Activated CD4-positive, alpha-beta memory T cell treated with anti-CD3 and anti-CD28 coated beads for 36 hours (primary cell): ENCODE measurements at regions not wholly inside any gene's neighbourhood (a gene's known extent, or its start where the extent isn't known, plus 50 kb on each side); places are given as distances from the start of the nearest gene placed in this dataset.
A peak's percentile ranks its signal among the peaks of the same experiment; 100 is the strongest.

Experiments
- CTCF ChIA-PET: fragments of 350-600 bp; sonication (Branson Sonifier 250); formaldehyde crosslinking; loops from one replicate; lab custom pipeline; 2021; ENCODE audit warnings: antibody characterized with exemption, inconsistent platforms; lab: Charles Lee
- POLR2A ChIA-PET: fragments of 350-600 bp; sonication (Branson Sonifier 250); formaldehyde crosslinking; loops from one replicate; lab custom pipeline; 2021; ENCODE audit warnings: antibody characterized with exemption; lab: Charles Lee
- DNase-seq: peaks from one replicate; pipeline ENCODE4 v3.0.0-alpha.2; 2020
- H3K27ac Mint-ChIP-seq: one replicate; pipeline ENCODE4 v1.8.0; 2021; ENCODE audit warnings: mixed read lengths
- H3K27me3 Mint-ChIP-seq: one replicate; pipeline ENCODE4 v1.8.0; 2021; ENCODE audit warnings: mixed read lengths
- H3K36me3 Mint-ChIP-seq: one replicate; pipeline ENCODE4 v1.8.0; 2021; ENCODE audit warnings: mixed read lengths
- H3K4me1 Mint-ChIP-seq: one replicate; pipeline ENCODE4 v1.8.0; 2021; ENCODE audit warnings: low read depth, mixed read lengths
- H3K4me3 Mint-ChIP-seq: one replicate; pipeline ENCODE4 v1.8.0; 2021; ENCODE audit warnings: mild to moderate bottlenecking, mixed read lengths
- H3K9me3 Mint-ChIP-seq: one replicate; pipeline ENCODE4 v1.8.0; 2021; ENCODE audit warnings: mixed read lengths
- intact Hi-C: fragments of 100-400 bp; cut with micrococcal nuclease; formaldehyde crosslinking; loops from one replicate; pipeline ENCODE4 v1.15.1; 2023

DNA sequence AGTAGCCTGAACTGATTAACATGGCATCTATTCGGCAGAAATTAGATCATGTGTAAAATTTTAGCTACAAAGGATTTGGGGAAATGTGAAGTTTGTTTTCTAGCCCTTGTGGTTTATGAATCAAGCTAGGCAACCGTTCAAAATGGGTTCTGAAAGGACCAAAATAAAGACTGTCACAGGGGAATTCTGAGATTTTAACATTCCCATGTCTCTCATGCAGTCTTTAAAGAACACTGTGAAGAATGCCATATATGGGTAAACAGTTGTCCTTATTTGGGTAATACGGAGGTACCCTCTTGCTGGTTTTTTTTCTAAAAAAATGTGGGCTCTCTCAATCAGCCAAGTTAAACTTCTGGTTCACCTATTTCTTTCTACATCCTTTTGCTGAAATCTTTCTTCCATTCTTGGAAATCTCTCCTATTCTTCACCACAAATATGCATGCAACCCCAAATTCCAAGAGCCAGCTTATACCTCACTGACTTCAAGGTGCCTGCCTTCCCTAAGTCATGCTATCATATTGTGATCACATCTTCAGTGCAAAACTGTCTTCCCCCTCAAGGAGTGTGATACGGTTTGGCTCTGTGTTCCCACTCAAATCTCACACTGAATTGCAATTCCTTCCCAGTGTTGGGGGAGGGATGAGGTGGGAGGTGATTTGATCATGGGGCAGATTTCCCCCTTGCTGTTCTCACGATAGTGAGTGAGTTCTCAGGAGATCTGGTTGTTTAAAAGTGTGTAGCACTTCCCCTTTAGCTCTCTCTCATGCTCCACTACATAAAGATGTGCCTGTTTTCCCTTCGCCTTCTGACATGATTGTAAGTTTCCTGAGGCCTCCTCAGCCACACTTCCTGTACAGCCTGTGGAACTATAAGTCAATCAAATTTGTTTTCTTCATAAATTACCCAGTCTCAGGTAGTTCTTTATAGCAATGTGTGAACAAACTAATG, 308.7 kb downstream of the TTLL7 start:
- CTCF ChIA-PET = no interaction called here
- DNase-seq = no peak
- POLR2A ChIA-PET = no interaction called here
- Mint-ChIP-seq H3K4me3 (no peak overlapping the region), H3K27me3 (no peaks in the 10 kb centered on the region), H3K27ac (no peak overlapping the region), H3K4me1 (peaks cover 10% of the 10 kb centered on the region), H3K9me3 (peaks cover 17% of the 10 kb centered on the region), H3K36me3 (no peaks in the 10 kb centered on the region)
- intact Hi-C loops = no loop called here

DNA sequence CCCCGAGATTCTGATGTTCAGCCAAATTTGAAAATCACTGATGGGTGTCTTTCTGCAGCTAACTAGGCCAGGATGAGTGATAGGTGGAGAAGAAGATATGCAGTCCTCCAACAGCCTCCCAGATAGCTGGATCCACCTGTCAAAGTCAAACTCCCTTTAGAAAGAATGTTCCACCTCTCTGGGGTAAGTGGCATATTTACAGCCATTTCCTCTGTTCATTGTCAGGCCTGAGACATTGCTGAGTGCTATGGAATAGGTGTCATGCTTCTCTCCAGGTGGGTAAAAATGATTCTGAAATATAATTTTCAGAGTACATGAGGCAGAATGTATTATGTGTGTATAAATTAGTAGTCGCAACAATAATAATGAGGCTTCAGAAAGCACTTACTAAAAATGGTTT, 316.8 kb downstream of the TTLL7 start:
- H3K27me3 Mint-ChIP-seq = no peaks in the 10 kb centered on the region
- POLR2A ChIA-PET = no interaction called here
- no peaks in the 10 kb centered on the region for H3K9me3 Mint-ChIP-seq
- no peak overlapping the region for H3K4me3 Mint-ChIP-seq
- H3K36me3 Mint-ChIP-seq = no peaks in the 10 kb centered on the region
- CTCF ChIA-PET = no interaction called here
- intact Hi-C loops = no loop called here
- DNase-seq = no peak
- H3K27ac Mint-ChIP-seq = no peak overlapping the region
- H3K4me1 Mint-ChIP-seq = no peaks in the 10 kb centered on the region

DNA sequence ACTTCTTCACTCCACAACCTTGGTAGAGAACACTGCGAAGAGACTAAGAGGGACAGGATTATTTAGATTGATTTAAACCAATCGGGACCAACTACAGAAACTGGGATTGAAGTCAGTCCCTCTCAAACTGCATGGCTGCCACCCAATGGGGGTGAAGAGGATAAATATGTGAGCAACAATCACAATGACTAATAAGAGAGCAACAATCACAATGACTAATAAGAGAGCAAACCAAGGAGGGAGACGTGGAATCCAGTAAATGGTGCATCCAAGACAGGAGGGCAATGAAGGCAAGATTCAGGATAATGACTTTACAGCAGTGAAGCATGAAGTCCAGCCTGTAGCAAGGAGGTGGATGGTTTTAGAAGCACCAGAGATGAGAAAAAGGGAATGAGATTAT, 322.8 kb downstream of the TTLL7 start:
- Mint-ChIP-seq H3K36me3 (no peaks in the 10 kb centered on the region), H3K9me3 (no peaks in the 10 kb centered on the region), H3K27me3 (no peaks in the 10 kb centered on the region), H3K4me3 (no peak overlapping the region), H3K4me1 (no peaks in the 10 kb centered on the region), H3K27ac (no peak overlapping the region)
- CTCF ChIA-PET = no interaction called here
- POLR2A ChIA-PET = no interaction called here
- DNase-seq = no peak
- intact Hi-C loops = no loop called here

DNA sequence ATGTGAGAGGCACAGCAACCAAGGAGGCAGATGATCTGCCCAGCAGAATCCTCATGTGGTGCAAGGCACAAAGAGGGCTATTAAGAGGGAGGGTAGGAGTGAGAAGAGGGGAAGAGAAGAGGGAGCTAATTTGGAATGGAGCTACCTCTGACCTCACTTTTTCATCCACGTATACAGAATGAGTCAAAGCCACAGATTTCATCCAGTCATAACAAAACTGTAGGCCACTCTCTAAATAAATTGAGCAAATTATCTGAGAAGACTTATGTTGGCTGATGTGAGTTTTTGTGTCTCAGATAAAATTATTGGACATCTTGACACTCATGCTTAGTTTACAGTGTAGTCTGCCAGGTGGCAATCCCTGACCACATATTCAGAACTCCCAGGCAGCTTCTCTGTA, 325.6 kb downstream of the TTLL7 start:
- no peak overlapping the region for H3K27ac Mint-ChIP-seq
- no peaks in the 10 kb centered on the region for H3K36me3 Mint-ChIP-seq
- H3K27me3 Mint-ChIP-seq = no peaks in the 10 kb centered on the region
- CTCF ChIA-PET = no interaction called here
- H3K9me3 Mint-ChIP-seq = peaks cover 5% of the 10 kb centered on the region
- POLR2A ChIA-PET = no interaction called here
- H3K4me1 Mint-ChIP-seq = no peaks in the 10 kb centered on the region
- intact Hi-C loops = no loop called here
- H3K4me3 Mint-ChIP-seq = no peak overlapping the region
- DNase-seq = no peak

DNA sequence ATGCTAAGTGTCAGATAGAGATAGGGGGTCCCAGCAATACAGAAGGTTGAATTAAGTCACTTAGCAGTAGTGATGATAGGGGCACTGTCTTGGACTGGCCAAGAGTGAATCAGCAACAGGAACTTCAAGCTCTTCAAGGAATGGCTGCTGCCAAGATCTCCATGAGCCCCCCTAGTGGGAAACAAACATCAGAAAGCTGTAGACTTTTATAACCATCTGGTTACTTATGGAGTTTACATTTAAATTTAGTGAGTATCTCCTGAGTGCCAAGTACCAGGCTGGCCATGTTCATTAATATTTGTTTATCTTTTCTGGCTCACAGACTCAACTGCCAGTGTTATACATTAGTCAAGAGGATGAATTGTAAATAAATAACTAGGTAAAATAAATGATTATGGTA, 327.3 kb downstream of the TTLL7 start:
- Mint-ChIP-seq H3K27ac (no peak overlapping the region), H3K9me3 (peaks cover 5% of the 10 kb centered on the region), H3K27me3 (no peaks in the 10 kb centered on the region), H3K4me1 (no peaks in the 10 kb centered on the region), H3K36me3 (no peaks in the 10 kb centered on the region), H3K4me3 (no peak overlapping the region)
- ChIA-PET POLR2A (no interaction called here), CTCF (no interaction called here)
- intact Hi-C loops = no loop called here
- DNase-seq = no peak

DNA sequence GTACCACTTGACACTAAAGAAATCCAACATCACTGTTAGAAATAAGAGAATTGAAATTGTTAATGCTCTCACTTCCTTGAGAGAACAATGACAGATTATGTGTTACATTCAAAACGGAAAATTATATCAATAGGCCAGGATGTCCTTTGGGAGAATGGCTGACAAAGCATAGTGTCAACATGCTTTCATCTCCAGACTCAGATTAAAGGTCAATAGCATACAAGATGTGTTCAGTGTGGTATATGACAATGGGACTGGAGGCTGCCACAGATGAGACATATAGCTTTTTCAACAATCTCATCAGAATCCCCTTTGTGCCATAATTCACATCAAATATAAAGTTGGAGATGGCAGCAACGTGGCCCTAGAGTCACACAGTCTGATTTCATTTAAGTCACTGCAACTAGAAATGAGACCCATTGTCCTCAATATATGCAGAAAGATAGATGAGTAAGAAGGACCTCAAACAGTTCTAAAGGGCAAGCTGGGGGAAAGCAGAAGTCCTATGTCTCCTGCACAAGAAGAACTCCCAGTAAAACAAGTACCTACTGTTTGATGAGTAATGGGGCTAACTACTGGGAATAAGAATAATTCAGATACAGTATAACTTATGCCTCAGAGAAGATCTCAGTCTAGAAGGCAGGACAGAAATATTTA, 327.9 kb downstream of the TTLL7 start:
- intact Hi-C loops = no loop called here
- ChIA-PET CTCF (no interaction called here), POLR2A (no interaction called here)
- DNase-seq = no peak
- Mint-ChIP-seq H3K4me3 (no peak overlapping the region), H3K27ac (no peak overlapping the region), H3K27me3 (no peaks in the 10 kb centered on the region), H3K9me3 (peaks cover 5% of the 10 kb centered on the region), H3K4me1 (no peaks in the 10 kb centered on the region), H3K36me3 (no peaks in the 10 kb centered on the region)

DNA sequence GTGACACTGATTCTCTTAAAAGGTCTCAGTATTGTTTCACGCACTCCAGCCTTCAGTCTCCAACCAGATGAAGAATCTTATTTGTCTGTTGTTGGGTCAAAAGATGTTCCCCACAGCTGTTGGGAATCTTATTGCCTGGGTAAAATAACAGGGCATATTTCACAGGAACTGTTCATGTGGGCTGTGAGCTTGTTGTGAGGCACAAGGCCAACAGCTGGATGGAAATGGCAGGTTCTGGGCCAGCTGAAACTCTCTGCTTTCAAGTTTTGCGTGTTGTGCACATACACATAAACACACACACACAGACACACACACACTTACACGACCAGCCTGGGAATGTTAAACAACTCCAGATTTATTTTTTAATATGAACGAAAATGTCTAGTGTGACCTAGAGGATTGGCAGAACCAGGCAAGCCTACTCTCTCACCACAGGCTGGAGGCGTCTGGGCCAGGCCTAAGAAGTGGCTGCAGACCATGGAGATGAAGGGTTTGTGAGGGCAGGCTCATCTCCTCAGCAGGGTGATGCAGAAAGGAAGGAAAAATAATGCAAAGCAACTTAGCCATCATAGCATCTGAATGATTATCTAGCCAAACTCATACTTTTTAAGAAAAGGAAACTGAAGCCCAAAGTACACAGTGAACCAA, 357.0 kb downstream of the TTLL7 start:
- POLR2A ChIA-PET = no interaction called here
- CTCF ChIA-PET = no interaction called here
- Mint-ChIP-seq H3K27me3 (no peaks in the 10 kb centered on the region), H3K4me3 (no peak overlapping the region), H3K4me1 (peaks cover 4% of the 10 kb centered on the region), H3K36me3 (no peaks in the 10 kb centered on the region), H3K9me3 (no peaks in the 10 kb centered on the region), H3K27ac (no peak overlapping the region)
- no peak for DNase-seq
- intact Hi-C loops = no loop called here

DNA sequence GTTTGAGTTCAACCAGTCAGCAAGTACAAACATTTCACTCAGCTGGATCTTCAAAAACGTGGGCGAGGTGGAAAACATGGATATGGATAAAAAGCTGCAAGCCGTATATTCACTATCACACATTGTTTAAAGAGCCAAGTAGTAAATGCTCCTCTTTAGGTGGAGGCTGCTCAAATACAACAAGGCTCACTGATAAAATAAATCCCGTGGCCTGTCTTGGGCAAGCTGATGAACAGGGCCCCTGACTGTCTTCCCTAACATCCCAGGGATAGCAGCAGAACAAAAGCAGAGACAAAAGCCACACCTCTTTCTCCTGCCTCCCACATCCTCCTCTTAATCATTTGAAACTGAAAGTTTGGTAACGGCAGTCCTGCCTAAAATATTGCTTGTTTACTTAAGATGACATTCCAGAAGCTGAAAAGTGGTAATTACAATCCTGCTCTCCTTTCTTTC, 357.7 kb downstream of the TTLL7 start:
- intact Hi-C loops = no loop called here
- Mint-ChIP-seq H3K4me1 (peaks cover 4% of the 10 kb centered on the region), H3K4me3 (no peak overlapping the region), H3K9me3 (no peaks in the 10 kb centered on the region), H3K27me3 (no peaks in the 10 kb centered on the region), H3K36me3 (no peaks in the 10 kb centered on the region), H3K27ac (no peak overlapping the region)
- no peak for DNase-seq
- CTCF ChIA-PET = no interaction called here
- POLR2A ChIA-PET = no interaction called here

DNA sequence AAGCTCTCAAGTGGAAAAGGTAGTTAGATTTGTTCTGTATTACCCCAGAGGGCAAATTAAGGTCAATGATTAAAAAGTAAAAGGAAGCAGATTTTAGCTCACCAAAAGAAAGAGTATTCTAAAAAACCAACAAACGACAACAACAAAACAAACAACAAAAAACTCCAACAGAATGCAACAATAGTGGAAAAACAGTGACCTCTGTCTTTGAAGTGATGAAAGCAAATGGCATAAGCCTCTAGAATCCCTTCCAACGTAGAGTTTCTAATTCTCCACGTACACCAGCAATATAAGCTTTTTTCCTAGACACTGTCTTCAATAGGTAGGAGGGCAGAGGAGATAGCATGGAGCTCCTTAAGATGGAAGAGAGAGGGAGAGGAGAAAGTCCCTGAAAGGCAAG, 359.1 kb downstream of the TTLL7 start:
- Mint-ChIP-seq H3K27ac (no peak overlapping the region), H3K4me3 (no peak overlapping the region), H3K36me3 (no peaks in the 10 kb centered on the region), H3K4me1 (peaks cover 4% of the 10 kb centered on the region), H3K9me3 (no peaks in the 10 kb centered on the region), H3K27me3 (no peaks in the 10 kb centered on the region)
- DNase-seq = no peak
- intact Hi-C loops = no loop called here
- ChIA-PET CTCF (no interaction called here), POLR2A (no interaction called here)

DNA sequence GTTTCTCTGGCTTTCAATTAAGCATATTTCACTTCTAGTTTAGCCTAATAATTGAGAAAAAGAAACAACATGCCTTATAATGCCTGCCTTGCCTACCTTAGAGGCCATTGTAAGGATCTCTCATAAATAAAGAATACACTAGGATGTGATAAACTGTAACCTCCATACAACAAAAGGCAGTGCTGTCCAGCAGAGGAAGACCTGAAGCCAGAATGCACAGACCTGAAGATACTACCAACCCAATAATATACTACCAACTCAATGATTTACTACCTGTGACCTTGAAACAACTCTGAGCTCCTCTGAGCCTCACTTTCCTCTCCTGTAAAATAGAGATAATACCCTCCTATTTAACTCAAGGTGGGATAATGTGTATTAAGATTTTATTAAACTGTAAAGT, 361.3 kb downstream of the TTLL7 start:
- POLR2A ChIA-PET = no interaction called here
- no peaks in the 10 kb centered on the region for H3K27me3 Mint-ChIP-seq
- H3K9me3 Mint-ChIP-seq = no peaks in the 10 kb centered on the region
- no peak overlapping the region for H3K27ac Mint-ChIP-seq
- CTCF ChIA-PET = no interaction called here
- H3K36me3 Mint-ChIP-seq = no peaks in the 10 kb centered on the region
- no peak overlapping the region for H3K4me3 Mint-ChIP-seq
- no peak for DNase-seq
- H3K4me1 Mint-ChIP-seq = peaks cover 11% of the 10 kb centered on the region
- intact Hi-C loops = no loop called here

DNA sequence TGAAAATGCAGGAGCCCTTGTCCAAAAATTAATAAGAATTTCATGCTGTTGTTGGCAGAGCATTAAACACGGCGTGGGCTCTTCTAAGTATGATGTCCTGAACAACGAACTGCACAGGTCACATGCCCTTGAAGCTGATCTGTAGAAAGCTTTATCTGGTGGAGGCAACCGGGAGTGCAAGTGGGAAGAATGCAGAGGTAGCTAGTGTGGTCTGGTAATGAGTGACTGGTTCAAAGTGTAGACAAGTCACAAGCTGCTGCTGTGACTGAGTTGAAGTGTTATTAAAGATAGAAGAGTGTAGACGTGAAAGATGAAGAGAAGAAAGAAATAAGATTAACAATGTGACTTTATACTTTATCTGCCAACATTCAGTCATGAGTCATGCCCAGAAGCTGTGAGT, 361.9 kb downstream of the TTLL7 start:
- H3K27ac Mint-ChIP-seq = no peak overlapping the region
- no peak overlapping the region for H3K4me3 Mint-ChIP-seq
- no peaks in the 10 kb centered on the region for H3K9me3 Mint-ChIP-seq
- H3K27me3 Mint-ChIP-seq = no peaks in the 10 kb centered on the region
- intact Hi-C loops = no loop called here
- POLR2A ChIA-PET = no interaction called here
- peaks cover 14% of the 10 kb centered on the region for H3K4me1 Mint-ChIP-seq
- no peaks in the 10 kb centered on the region for H3K36me3 Mint-ChIP-seq
- DNase-seq = no peak
- CTCF ChIA-PET = no interaction called here

DNA sequence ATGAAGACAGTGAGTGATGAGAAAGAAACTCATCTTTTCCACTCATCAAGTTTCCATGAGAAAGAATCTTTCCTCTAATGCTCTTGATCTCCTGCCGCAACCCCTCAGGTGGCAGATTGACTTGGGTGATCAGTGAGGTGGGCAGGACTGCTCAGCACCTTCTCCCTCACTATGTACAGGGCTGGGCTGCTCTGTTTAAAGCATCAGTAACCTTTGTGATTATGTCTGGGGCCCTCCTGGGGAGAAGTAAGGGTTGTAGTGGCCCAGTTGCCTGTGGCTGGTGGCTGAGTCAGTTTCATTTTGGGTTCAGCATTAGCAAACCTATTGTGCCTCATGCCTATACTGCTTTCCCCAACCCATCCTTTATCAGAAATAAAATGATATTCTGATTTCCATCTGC, 366.0 kb downstream of the TTLL7 start:
- H3K36me3 Mint-ChIP-seq = no peaks in the 10 kb centered on the region
- intact Hi-C loops = no loop called here
- peaks cover 16% of the 10 kb centered on the region for H3K9me3 Mint-ChIP-seq
- no peak overlapping the region for H3K27ac Mint-ChIP-seq
- DNase-seq = peak; percentile 25
- ChIA-PET CTCF (no interaction called here), POLR2A (no interaction called here)
- no peaks in the 10 kb centered on the region for H3K27me3 Mint-ChIP-seq
- H3K4me3 Mint-ChIP-seq = no peak overlapping the region
- H3K4me1 Mint-ChIP-seq = peaks cover 10% of the 10 kb centered on the region
